A549 (cell line): ENCODE measurements at regions not wholly inside any gene's neighbourhood (a gene's known extent, or its start where the extent isn't known, plus 50 kb on each side); places are given as distances from the start of the nearest gene placed in this dataset.

Experiments used
- NR3C1 ChIP-seq: fragments of >200 bp; sonication (Bioruptor Twin); formaldehyde crosslinking; IDR thresholded peaks from 3 replicates; pipeline ENCODE4 v1.6.1; 2017
- POLR2AphosphoS2 ChIP-seq: conservative IDR thresholded peaks from 2 replicates; pipeline ENCODE4 v1.6.1; 2012; ENCODE audit warnings: low read length, improper control_type of control experiment, inconsistent platforms
- TF ChIP-seq, protein P1 (sequence below): IDR thresholded peaks from 2 replicates; pipeline ENCODE4 v1.6.1; 2012
- TF ChIP-seq, protein P2 (sequence below): fragments of >200 bp; sonication (Bioruptor Twin); formaldehyde crosslinking; IDR thresholded peaks from 3 replicates; pipeline ENCODE4 v1.5.1; 2016

DNA sequence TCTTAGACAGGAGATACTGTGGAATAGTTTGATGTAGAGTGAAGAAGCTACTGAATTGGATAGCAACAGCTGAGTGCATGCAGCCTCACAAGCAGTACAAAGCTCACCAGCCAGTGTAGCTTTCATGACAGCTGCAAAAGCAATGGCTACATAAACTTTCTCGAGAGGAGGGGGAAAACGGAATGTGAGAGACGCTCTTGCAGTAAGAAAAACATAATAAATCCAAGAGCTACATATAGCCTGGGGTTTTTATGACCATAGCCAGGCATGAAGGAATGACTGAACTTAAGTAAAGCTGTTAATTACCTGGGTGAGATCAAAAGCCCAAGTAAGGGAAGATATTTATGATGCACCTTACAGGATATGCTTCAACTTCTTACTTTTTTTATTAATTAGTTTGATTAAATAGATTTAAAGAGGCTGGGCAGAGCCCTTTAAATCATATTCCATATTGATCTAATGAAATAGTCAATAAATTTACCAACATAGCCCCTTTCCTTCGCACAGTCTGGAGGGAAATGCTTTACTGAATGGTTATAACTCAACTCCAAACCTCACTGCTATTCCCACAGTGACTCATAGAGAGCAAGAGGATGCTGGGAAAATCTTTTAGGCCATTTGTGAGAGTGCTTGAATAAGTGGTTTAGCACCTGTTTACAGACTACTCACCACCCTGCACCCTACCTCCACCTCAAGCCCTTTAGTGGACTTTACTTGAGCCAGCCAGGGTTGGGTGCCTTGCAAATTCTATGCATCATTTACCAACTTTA, 407.2 kb upstream of the CLINT1 start:
- TF ChIP-seq NR3C1 (no peak), POLR2AphosphoS2 (no peak)
- TF ChIP-seq, protein P1, sequence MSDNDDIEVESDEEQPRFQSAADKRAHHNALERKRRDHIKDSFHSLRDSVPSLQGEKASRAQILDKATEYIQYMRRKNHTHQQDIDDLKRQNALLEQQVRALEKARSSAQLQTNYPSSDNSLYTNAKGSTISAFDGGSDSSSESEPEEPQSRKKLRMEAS: no peak
- TF ChIP-seq, protein P2, sequence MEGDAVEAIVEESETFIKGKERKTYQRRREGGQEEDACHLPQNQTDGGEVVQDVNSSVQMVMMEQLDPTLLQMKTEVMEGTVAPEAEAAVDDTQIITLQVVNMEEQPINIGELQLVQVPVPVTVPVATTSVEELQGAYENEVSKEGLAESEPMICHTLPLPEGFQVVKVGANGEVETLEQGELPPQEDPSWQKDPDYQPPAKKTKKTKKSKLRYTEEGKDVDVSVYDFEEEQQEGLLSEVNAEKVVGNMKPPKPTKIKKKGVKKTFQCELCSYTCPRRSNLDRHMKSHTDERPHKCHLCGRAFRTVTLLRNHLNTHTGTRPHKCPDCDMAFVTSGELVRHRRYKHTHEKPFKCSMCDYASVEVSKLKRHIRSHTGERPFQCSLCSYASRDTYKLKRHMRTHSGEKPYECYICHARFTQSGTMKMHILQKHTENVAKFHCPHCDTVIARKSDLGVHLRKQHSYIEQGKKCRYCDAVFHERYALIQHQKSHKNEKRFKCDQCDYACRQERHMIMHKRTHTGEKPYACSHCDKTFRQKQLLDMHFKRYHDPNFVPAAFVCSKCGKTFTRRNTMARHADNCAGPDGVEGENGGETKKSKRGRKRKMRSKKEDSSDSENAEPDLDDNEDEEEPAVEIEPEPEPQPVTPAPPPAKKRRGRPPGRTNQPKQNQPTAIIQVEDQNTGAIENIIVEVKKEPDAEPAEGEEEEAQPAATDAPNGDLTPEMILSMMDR: no peak
